SK-N-MC (cell line): ENCODE measurements at regions not wholly inside any gene's neighbourhood (a gene's known extent, or its start where the extent isn't known, plus 50 kb on each side); places are given as distances from the start of the nearest gene placed in this dataset.

Experiments
- DNase-seq: peaks from one replicate; pipeline ENCODE4 v3.0.0-alpha.2; 2011; ENCODE audit warnings: low read depth, low spot score
- H3K27ac ChIP-seq: fragments of 200-600 bp; sonication (generic); 2 replicates; pipeline ENCODE4 v1.5.1; 2016; ENCODE audit warnings: mixed run types
- H3K36me3 ChIP-seq: fragments of 200-600 bp; sonication (generic); 2 replicates; pipeline ENCODE4 v1.6.1; 2017; ENCODE audit warnings: antibody characterized with exemption, low read length, mixed read lengths; ENCODE audit not compliant: insufficient read depth
- H3K4me3 ChIP-seq: fragments of 200-600 bp; sonication (generic); 2 replicates; pipeline ENCODE4 v1.5.1; 2016
- H3K9ac ChIP-seq: fragments of 200-600 bp; sonication (generic); 2 replicates; pipeline ENCODE4 v1.8.0; 2017; ENCODE audit warnings: mixed run types, mixed read lengths; ENCODE audit not compliant: insufficient read length
- H3K9me3 ChIP-seq: fragments of 200-600 bp; sonication (generic); 2 replicates; pipeline ENCODE4 v1.6.1; 2017; ENCODE audit warnings: low read depth, mild to moderate bottlenecking, antibody characterized with exemption, low read length, moderate library complexity, mixed read lengths
- EZH2 ChIP-seq: fragments of 200-600 bp; sonication (generic); IDR thresholded peaks from one replicate; pipeline ENCODE4 v1.6.1; 2017; ENCODE audit warnings: antibody characterized with exemption
- FOXP2 ChIP-seq: optimal IDR thresholded peaks from 2 replicates; pipeline ENCODE3; 2011; ENCODE audit warnings: mild to moderate bottlenecking, moderate library complexity; ENCODE audit not compliant: insufficient read depth; ENCODE audit errors: extremely low read length, control extremely low read depth
- POLR2AphosphoS5 ChIP-seq: IDR thresholded peaks from 2 replicates; pipeline ENCODE4 v1.6.1; 2012; ENCODE audit warnings: mild to moderate bottlenecking, low read depth, low read length, borderline replicate concordance

DNA sequence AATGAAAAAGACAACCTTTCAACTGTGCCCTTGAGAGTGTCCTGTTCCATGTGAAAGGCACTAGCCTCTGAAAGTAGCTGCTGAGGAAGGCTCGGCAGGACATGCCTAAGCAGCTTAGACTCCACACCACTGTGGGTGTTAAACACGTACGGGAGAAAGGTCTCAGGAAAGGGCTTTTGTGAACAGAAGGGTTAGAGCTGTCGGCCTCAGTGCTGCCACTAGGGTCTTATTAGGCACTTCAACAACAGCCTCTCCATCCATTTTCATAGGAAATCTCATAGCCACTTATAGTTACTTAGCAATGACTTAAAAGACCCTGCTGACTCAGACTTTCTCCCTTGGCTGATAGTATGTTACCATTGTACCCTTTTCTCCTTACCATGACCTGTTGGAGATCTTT is 662.8 kb downstream of the TBC1D32 start:
- no peak for DNase-seq
- Histone ChIP-seq H3K9ac (no peak overlapping the region), H3K4me3 (no peak overlapping the region), H3K27ac (no peak overlapping the region), H3K9me3 (no peaks in the 10 kb centered on the region; the same call in 1 of the 2 replicates), H3K36me3 (no peaks in the 10 kb centered on the region)
- TF ChIP-seq EZH2 (no peak), FOXP2 (no peak), POLR2AphosphoS5 (no peak)

DNA sequence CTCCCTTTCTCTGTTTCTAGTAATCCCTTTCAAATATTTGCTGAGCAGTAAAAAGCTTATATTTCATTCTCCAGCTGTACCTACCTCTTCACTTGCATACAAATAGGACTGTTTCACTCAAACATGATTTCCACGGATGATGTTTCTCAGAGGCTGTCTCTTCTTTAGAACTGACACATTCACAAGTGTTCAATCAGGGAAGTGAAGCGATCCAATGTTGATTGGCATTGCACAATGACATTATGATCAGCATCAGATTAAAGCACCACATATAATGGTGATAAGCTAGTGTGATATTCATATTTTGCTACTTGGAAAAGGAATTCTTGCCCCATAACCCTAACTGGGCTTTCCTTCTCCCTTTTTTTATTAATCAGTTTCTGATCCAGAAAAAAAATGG is 681.8 kb downstream of the TBC1D32 start:
- no peak overlapping the region for H3K27ac ChIP-seq
- no peak for DNase-seq

DNA sequence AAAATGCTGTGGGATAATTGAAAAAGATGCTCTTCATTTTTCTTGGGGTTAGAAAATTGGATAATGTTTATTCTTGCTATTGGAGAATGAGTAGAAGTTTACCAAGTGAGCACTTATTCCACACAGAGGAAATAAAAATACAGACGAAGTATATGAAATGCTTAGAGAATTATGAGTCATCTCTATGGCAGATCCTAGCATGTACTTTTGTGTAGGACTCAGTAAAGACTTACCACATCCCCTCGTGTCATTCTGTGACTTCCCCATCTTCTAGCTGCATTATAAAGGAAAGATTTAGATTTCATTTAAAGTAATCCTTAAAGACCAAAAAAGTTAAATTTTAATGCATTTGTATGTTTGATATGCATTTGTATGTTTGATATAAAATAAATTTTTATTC is 685.6 kb downstream of the TBC1D32 start:
- H3K36me3 ChIP-seq, result no peaks in the 10 kb centered on the region
- no peak for DNase-seq
- no peak overlapping the region for H3K27ac ChIP-seq
- TF ChIP-seq POLR2AphosphoS5 (no peak), FOXP2 (no peak), EZH2 (no peak)
- no peaks in the 10 kb centered on the region for H3K9me3 ChIP-seq
- H3K9ac ChIP-seq, result no peak overlapping the region
- no peak overlapping the region for H3K4me3 ChIP-seq

More for the DNA sequence above, 681.8 kb downstream of the TBC1D32 start:
- TF ChIP-seq FOXP2 (no peak), EZH2 (no peak), POLR2AphosphoS5 (no peak)
- Histone ChIP-seq H3K9ac (no peak overlapping the region), H3K9me3 (no peaks in the 10 kb centered on the region), H3K36me3 (no peaks in the 10 kb centered on the region), H3K4me3 (no peak overlapping the region)

DNA sequence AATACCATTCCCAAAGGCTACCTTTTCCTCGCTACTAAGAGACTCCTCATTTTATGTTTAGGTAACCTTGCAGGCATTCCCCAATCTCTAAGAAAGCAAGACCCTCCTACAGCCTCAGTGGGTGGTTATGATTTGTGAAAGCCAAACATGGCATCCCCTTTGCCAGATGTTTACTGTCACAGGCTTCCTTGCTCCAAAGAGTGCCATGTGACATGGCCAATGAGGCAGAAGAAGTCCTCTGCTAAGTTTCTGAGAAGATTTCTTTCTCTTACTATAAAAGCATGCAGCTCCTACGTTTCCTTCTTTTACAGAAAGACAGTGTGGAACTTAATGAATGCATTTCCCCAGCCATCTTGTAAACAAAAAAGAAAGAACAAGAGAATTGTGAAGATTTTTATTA is 688.2 kb downstream of the TBC1D32 start:
- TF ChIP-seq EZH2, result no peak
- TF ChIP-seq POLR2AphosphoS5, result no peak
- no peak for TF ChIP-seq FOXP2
- Histone ChIP-seq H3K9ac (peak overlapping the region; percentile 37), H3K4me3 (peak overlapping the region; percentile 34; the same call in 1 of the 2 replicates), H3K9me3 (no peaks in the 10 kb centered on the region), H3K36me3 (no peaks in the 10 kb centered on the region), H3K27ac (peak overlapping the region; percentile 68; the same call in 1 of the 2 replicates)
- DNase-seq, result no peak

DNA sequence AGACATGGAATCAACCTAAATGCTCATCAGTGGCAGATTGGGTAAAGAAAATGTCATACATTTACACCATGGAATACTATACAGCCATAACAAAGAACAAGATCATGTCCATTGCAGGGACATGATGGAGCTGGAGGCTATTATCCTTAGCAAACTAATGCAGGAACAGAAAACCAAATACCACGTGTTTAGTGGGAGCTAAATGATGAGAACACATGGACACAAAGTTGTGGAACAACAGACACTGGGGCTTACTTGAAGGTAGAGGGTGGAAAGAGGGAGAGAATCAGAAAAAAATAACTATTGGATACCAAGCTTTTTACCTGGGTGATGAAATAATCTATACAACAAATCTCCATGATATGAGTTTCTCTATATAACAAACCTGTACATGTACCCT is 701.3 kb downstream of the TBC1D32 start:
- TF ChIP-seq FOXP2 (no peak), EZH2 (no peak), POLR2AphosphoS5 (no peak)
- DNase-seq, result no peak
- H3K9ac ChIP-seq, result no peak overlapping the region

DNA sequence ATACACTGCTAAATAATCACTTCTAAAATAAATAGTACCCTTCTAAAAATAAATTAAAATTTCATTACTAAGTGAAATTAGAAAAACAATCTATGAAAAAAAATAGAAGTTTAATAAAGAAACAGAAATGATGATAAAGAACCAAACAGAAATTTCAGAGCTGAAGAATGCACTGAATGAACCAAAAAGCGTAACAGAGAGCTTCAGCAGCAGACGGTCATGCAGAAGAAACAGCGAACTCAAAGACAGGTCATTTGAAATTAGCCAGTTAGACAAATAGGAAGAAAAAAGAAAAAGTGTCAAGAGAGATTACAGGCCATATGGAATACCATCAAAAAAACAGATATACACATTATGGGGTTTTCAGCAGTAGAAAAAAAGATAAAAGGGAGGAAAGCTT is 706.7 kb downstream of the TBC1D32 start:
- Histone ChIP-seq H3K36me3 (no peaks in the 10 kb centered on the region), H3K27ac (no peak overlapping the region), H3K9me3 (no peaks in the 10 kb centered on the region), H3K4me3 (no peak overlapping the region), H3K9ac (no peak overlapping the region)
- TF ChIP-seq POLR2AphosphoS5 (no peak), FOXP2 (no peak), EZH2 (no peak)
- no peak for DNase-seq

More for the DNA sequence above, 701.3 kb downstream of the TBC1D32 start:
- Histone ChIP-seq H3K4me3 (no peak overlapping the region), H3K27ac (no peak overlapping the region), H3K36me3 (no peaks in the 10 kb centered on the region), H3K9me3 (0 out of 2 replicates have a peak, but pooled peaks cover 2% of the 10 kb centered on the region)

DNA sequence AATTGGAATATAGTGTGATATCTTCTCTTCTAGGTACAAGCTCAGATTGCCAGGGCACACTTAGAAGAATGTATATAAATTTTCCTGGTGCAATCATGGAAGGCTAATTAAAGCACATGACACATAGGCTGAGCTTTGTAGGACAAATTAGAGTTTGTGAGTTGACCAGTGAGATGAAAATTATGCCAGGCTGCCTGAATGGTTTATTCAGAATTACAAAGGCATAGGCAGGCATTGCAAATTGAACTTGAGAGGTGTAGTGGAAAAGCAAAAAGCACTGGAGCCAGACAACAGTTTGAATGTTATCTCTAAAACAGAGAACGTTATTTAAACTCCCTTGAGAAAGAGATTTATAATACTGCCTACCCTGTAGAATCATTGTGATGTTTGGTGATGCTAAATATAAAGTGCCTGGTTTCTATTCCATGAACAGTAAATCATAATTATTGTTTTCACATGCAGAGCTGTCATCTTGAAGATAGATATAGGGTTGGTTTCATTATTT is 712.1 kb downstream of the TBC1D32 start:
- no peak for TF ChIP-seq FOXP2
- no peak for TF ChIP-seq POLR2AphosphoS5
- TF ChIP-seq EZH2, result no peak

DNA sequence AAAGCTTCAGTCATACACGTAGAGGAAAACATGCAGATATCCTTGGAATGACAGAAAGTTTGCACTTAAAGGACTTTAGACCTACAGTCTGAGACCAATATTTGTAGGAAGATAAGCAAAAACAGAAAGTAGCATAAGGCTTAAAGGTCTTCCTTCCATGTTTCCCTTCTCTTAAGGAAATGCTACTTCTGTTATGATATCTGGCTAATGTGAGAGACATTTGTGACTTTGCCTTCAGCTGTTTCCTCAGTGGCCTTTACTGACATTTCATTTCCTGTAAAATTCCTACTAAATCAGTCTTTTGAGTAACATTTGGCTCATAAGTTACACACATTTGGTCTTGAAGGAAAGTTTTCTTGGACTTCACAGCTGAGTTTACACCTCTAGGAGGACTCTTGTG is 713.4 kb downstream of the TBC1D32 start:
- no peaks in the 10 kb centered on the region for H3K36me3 ChIP-seq
- H3K4me3 ChIP-seq, result no peak overlapping the region
- no peak overlapping the region for H3K9ac ChIP-seq
- no peaks in the 10 kb centered on the region for H3K9me3 ChIP-seq
- 0 out of 2 replicates have a peak overlapping the region, but pooled peaks have one; percentile 32 for H3K27ac ChIP-seq
- DNase-seq, result no peak
- no peak for TF ChIP-seq FOXP2
- no peak for TF ChIP-seq POLR2AphosphoS5

More for the DNA sequence above, 712.1 kb downstream of the TBC1D32 start:
- H3K9ac ChIP-seq, result no peak overlapping the region
- no peak overlapping the region for H3K27ac ChIP-seq
- no peak for DNase-seq
- no peaks in the 10 kb centered on the region for H3K36me3 ChIP-seq
- no peaks in the 10 kb centered on the region for H3K9me3 ChIP-seq
- no peak overlapping the region for H3K4me3 ChIP-seq

DNA sequence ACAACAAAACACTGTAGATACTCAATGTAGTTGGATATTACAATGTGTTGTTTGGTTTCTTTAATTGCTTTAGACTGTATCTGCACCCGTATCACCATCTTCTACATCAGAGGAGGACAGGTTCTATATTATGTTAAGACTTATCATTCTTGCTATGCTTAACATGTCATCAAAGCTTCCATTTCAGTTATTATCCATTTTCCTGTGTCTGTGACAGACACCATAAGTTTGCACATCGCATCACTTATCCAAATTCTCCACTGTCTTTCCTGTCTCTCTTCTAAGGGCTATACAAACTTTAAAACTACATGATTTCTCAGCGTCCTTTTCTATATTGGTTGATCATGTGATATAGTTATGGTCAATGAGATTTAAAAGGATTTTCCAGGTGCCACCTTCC is 719.0 kb downstream of the TBC1D32 start:
- Histone ChIP-seq H3K36me3 (no peaks in the 10 kb centered on the region), H3K9me3 (no peaks in the 10 kb centered on the region), H3K4me3 (no peak overlapping the region), H3K27ac (no peak overlapping the region), H3K9ac (no peak overlapping the region)
- no peak for DNase-seq
- TF ChIP-seq EZH2, result no peak
- TF ChIP-seq FOXP2, result no peak
- TF ChIP-seq POLR2AphosphoS5, result no peak

DNA sequence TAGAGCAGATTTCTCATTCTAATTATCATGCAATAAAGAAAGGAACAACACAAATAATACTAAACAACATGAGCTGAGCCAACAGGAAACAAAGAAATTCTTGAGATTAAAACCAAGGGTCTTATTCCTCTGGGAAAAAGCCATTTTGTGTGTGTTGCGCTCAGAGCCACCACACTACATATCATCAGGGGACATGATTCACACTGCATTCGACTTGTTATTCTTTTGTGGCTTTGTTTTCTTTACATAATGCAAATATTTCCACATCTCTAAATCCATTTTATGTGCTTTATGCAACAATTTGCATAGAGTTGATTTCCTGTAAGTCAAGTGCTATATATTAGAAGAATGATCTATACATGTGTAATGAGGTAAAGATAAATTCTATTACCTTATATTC is 719.6 kb downstream of the TBC1D32 start:
- TF ChIP-seq EZH2 (no peak), POLR2AphosphoS5 (no peak), FOXP2 (no peak)

More for the DNA sequence above, 719.6 kb downstream of the TBC1D32 start:
- Histone ChIP-seq H3K9me3 (no peaks in the 10 kb centered on the region), H3K36me3 (no peaks in the 10 kb centered on the region), H3K4me3 (no peak overlapping the region), H3K27ac (0 out of 2 replicates have a peak overlapping the region, but pooled peaks have one; percentile 19), H3K9ac (no peak overlapping the region)
- peak; percentile 22 for DNase-seq
